Dedifferentiated amniotic fluid mesenchymal stem cell (primary cell): ENCODE measurements at regions not wholly inside any gene's neighbourhood (a gene's known extent, or its start where the extent isn't known, plus 50 kb on each side); places are given as distances from the start of the nearest gene placed in this dataset.

ENCODE experiments used
- DNase-seq: peaks from one replicate; pipeline ENCODE4 v3.0.0-alpha.2; 2016; ENCODE audit errors: extremely low spot score

DNA sequence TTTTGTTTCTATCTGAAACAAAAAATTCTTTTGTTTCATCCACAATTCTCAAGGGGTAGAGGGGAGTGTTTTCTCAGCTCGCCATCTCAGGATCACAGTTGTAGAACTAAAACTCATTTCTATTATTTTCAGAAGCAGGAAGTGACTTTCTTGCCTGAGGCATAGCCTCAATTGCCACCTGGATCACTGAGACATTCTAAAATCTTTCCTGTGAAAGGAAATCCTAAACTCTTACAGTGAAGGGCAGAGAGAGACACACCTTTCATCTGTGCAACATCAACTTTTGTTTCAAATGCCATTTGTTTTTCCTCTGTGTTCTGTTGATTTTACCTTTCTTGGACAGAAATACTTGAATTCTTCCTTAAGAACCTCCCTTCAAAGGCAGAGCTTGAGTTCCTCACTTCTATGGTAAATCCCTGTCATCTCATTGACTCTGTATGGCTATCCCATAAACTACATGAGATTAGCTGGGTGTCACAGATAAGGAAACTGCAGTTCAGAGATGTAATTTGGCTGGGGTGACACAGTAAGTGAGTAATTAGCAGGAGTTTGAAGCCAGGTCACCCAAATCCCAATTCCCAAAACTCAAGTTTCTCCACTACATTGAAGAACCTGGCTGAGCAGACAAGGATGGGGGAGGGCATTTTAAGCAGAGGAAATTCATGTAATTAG, 224.4 kb upstream of the HTR2A start:
- DNase-seq = no peak

DNA sequence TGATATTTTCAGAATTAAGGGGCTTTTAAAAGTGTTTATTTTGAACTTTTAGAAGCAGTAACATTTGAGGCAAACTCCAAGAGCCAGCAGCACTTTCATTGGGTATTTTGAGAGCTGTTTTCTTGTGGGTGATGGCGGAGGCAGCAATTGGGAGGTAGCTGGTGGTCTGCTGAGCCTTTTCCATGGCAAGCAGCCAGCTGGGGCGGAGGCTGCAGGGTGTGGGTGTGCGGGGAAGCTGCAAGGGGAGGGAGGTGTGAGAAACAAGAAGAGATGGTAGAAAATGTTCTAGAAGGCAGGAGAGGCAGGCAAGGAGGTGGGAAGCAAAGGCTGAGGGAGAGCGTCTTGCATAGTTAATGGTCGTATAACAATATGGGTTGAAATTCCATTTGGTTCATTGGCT, 223.4 kb upstream of the HTR2A start:
- DNase-seq = no peak

- no peak for DNase-seq
Observed at GRCh38 chr13:47119575-47120235, 222.9 kb upstream of the HTR2A start.

DNA sequence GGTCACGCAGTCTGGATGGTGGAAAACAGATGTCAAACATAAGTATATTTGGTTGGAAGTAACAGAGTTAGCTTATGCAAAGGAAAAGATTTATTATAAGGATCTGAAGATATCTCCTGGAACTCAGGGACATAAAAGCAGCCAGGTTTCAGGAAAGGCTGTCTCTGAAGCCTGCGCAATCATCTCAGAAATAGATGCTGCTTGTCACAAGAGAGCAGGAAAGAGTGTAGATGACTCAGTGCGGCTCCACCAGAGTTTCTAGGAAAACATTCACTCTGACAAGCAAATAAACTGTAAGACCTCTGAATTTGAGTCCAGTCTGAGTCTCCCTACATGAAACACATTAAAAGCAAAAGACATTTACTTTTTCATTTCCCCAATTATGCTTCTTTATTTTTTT, 220.4 kb upstream of the HTR2A start:
- no peak for DNase-seq

- DNase-seq = peak; percentile 54
Observed at GRCh38 chr13:47114030-47114429, 217.2 kb upstream of the HTR2A start.

GRCh38 chr13:47112903-47113299, 216.0 kb upstream of the HTR2A start:
- no peak for DNase-seq

DNA sequence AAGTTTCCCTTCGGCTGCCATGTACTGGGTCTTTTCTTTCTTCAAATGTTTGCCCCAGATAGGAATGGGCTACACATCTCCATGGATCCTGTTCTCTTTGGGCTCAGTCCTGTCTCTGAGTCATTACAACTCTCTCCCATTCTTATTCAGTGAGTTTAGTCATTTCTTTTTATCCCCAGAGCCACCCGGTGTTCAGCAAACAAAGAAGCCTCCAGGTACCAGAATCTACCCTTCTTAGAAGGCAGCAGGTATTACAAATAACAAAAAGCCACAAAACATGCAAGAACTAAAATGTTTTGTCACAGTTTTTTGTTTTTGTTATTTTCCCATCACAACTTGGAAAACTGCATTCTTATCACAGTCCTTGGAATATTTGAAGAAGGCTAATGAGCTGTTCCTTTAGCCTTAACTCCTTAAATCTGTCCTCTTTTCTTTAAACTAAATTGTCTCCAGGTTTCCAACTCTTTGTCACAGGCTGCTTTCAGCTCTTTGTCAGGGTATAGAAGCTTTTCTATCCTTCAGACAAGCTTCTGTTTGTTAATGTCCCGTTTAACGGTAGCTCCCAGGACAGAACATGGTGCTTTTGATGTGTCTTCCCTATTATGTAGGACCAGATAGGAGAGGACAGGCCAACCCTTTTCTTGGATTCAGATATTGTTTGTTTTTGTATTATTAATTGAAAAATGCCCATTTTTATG, 215.5 kb upstream of the HTR2A start:
- no peak for DNase-seq

- no peak for DNase-seq
Observed at GRCh38 chr13:47111499-47111898, 214.6 kb upstream of the HTR2A start.

DNA sequence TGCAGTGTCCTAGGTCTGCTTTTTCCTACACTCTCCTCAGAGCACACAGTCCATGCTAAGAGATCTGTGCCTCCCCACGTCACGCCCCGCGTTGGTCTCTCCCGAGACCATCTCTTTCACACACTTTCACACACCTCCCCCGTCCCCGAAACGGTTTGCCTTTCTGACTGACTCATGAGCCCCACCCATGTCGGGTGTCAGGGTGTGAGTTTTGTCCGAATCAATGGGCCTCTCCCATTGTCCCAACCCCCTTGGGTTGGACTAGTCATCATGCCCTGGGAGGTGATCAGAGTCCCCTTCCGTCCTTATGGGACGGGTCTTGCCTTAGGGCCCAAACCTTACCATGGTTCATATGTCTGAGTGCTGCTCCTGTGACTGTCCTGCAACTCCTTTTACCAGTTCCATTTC, 214.0 kb upstream of the HTR2A start:
- DNase-seq = no peak

DNA sequence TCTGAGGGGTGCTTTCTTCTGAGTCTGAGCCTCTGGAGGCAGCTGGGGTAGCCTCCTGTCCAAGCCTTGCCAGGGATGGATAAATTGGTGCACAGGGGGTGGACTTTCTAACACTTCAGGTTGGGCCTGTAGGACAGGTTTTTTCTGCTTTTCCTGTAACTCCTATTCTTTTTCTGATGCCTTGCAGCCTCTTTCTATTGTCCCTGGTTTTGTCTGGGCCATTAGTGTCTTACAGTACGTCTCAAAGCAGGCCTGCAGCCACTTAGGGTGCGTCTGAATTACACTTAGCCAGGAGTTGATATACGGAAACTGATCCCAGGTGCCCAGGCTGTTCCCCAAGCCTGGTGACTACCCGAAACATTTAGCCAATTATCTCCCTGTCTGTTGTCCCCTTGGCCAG, 213.3 kb upstream of the HTR2A start:
- no peak for DNase-seq

DNA sequence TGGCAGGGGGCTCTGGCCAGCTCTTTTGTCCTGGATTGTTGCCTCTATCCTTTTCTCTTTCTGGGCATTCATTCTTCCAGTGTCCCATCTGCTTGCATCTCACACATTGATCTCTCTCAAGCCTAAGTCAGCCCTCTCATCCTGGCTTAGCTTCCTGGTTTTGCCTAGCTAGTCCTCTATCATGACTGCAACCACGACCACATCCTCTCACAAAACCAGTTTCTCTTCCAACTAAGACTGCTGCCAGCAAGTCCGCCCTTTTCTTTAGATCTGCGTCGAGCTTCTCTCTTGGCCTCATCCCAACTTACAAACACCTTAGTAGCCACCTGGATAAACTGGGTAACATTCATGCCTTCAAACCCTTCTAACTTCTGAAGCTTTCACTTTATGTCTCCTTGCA, 212.2 kb upstream of the HTR2A start:
- DNase-seq = no peak

GRCh38 chr13:47100214-47100853, 203.5 kb upstream of the HTR2A start:
- DNase-seq = no peak

DNA sequence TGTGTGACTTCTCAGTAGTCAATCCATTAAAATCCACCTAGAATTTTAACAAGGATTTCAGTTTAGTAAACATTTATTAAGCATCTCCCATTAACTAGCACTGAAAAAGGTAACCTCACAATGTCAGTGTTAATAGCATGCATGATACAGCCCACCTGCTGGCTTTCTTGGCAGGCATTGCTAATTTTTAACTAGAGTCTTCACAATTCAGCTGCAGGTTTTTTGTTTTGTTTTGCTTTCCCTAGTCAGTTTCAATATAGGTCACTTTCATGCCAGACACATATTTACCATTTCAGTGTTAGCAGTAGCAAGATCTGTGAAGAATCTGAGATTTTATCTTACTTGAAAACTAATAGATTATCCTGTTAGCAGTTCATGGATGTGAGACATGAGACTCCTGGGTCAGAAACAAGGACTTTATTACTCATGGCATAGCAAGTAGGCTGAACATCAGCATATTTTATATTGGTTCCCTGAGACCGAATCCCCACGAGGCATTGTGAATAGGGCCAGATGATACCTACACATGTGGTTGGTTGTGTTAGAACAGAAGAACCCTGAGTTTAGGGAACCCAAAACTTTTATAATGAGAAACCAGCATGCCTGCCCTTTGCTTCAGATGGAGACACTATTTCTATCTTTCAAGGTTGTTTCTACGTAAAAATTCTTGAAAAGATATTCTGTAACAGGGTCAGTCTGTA, 198.0 kb upstream of the HTR2A start:
- no peak for DNase-seq

GRCh38 chr13:47092202-47092601, 195.3 kb upstream of the HTR2A start:
- no peak for DNase-seq

DNA sequence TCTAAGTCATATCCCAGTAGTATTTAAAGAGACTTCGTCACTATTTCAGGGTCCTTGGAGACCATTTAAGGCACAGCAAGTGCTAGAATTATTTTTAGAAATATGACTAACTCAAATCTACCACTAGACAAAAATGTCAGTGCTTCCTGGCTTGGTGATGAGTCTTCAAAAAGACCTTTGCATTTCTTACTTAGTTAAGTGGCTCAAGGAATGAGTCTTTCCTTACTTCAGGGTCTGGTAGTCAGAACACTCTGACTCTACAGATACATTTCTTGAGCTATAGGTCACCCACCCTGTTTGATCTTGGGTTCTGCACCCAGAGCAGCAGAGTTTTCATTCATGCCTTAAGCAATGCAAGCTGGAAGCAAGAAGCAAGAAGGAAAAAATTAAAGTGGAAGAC, 191.0 kb upstream of the HTR2A start:
- peak; percentile 20 for DNase-seq

DNA sequence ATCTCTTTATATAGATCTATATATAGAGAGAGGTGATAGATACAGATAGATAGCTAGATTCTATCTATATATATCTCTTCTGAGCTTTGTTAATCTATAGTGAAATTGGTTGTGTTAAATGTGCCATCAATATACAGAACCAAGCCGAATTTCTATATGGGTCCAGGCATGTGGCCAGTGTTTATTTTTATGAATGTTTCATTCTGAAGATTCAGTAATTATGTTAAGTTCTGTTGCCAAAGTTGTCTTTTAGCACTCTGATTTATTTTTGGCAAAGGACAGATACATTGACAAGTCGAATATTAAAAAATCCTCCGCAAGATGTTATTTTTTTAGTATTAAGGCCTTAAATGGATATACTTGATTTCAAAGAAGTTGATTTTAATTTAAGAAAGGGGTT, 190.4 kb upstream of the HTR2A start:
- no peak for DNase-seq

DNA sequence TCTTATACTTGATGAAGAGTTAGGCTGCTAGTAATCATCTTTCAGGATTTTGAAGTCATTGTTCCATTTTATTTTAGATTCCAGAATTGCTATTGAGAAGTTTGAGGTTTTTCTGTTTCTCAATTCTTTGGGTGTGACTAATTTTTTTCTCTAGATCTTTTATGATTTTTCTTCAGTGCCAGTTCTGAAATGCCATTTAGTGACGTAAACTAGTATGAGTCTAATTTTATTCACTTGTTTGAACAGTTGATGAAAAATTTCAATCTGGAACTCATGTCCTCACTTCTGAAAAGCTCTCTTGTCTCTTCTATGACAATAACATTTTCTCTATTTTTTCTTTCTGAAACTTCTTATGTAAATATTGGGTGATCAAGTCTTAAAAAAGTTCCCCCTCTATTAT, 188.5 kb upstream of the HTR2A start:
- no peak for DNase-seq

DNA sequence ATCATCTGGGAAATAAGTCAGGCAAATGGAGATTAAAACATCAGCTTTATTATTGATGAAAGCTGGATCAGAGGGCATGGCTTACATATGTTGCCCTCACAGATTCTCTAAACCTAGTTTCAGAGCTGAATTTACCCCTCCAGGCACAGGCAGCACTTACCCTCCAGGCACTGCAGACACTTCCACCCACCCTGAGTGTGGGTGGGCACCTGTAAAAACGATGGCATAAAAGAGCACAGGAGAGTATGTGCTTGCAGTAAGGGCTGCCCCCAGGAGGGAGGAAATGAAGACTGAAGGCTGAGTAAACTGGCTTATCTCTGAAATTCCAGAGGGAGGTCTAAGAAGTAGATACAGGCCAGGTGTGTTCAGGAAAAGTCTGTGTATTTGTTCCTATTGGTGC, 185.0 kb upstream of the HTR2A start:
- no peak for DNase-seq

DNA sequence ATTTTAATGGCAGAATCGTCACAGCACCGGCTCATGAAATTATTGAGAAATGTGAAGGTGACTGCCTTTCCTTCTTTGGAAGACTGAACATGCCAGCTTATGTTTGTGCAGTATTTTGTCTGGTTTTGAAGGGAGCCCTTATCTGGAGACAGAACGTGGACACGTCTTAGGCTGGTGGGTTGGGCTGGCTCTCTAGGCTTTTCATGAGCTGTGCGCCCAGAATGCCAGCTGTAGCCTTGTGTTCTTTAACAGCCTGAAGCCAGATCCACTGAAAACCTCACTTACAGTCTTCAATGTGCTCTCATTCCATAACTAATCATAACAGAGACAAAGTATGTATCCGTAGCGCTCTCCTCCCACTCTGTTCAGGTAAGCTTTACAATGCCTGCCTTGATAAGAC, 184.4 kb upstream of the HTR2A start:
- DNase-seq = no peak

- no peak for DNase-seq
Observed at GRCh38 chr13:47080621-47081020, 183.8 kb upstream of the HTR2A start.

- DNase-seq = no peak
Observed at GRCh38 chr13:47076500-47076899, 179.6 kb upstream of the HTR2A start.

DNA sequence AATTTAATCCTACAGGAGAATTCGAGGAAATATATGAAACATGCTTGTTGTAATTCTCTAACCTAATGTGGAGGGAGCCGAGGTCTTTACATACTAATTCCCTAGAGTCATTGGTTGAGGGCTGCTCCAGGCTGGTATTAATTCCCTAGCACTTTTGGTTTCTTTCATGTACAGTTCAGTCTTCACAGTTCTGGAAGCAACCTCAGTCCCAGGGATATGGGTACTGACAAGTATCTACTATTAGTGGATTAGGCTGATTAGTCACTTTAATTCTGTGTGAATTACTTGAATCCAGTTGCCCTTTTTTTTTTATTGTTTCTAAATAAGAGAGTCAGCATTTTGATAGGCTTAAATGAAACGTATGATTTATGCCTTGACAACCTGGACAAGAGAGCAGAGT, 172.3 kb upstream of the HTR2A start:
- DNase-seq = no peak
